ENCODE measurements at regions not wholly inside any gene's neighbourhood (a gene's known extent, or its start where the extent isn't known, plus 50 kb on each side); places are given as distances from the start of the nearest gene placed in this dataset.

- no peak for TF ChIP-seq CTCF (IDR thresholded peaks at IDR 0.05; ENCODE audit: insufficient read depth, low read length, poor library complexity, severe bottlenecking)
- no peak overlapping the region for H3K4me3 ChIP-seq (replicated peaks; ENCODE audit: low read depth, low read length)
These were observed 762.1 kb upstream of the NEGR1 start for GRCh38 chr1:73044241-73045036.

GRCh38 chr1:73042403-73042802 lies 760.1 kb upstream of the NEGR1 start:
- Histone ChIP-seq H3K4me3 (replicated peaks; ENCODE audit: low read depth, low read length) (no peak overlapping the region), H3K27me3 (replicated peaks; ENCODE audit: control insufficient read depth, insufficient read depth, low read length) (no peaks in the 10 kb centered on the region), H3K36me3 (ENCODE audit: control insufficient read depth, insufficient read depth, low read length) (no peaks in the 10 kb centered on the region)
- DNase-seq (ENCODE audit: extremely low read depth, insufficient read length), result no peak
- no peak for TF ChIP-seq CTCF (IDR thresholded peaks at IDR 0.05; ENCODE audit: insufficient read depth, low read length, poor library complexity, severe bottlenecking)

More at GRCh38 chr1:73044241-73045036, 762.1 kb upstream of the NEGR1 start:
- H3K36me3 ChIP-seq (ENCODE audit: control insufficient read depth, insufficient read depth, low read length), result no peaks in the 10 kb centered on the region
- DNase-seq (ENCODE audit: extremely low read depth, insufficient read length), result no peak
- no peaks in the 10 kb centered on the region for H3K27me3 ChIP-seq (replicated peaks; ENCODE audit: control insufficient read depth, insufficient read depth, low read length)

GRCh38 chr1:73040811-73041210 lies 758.5 kb upstream of the NEGR1 start:
- no peaks in the 10 kb centered on the region for H3K27me3 ChIP-seq (replicated peaks; ENCODE audit: control insufficient read depth, insufficient read depth, low read length)
- no peaks in the 10 kb centered on the region for H3K36me3 ChIP-seq (ENCODE audit: control insufficient read depth, insufficient read depth, low read length)
- no peak overlapping the region for H3K4me3 ChIP-seq (replicated peaks; ENCODE audit: low read depth, low read length)
- no peak for TF ChIP-seq CTCF (IDR thresholded peaks at IDR 0.05; ENCODE audit: insufficient read depth, low read length, poor library complexity, severe bottlenecking)
- no peak for DNase-seq (ENCODE audit: extremely low read depth, insufficient read length)

GRCh38 chr1:73034271-73034670 lies 751.9 kb upstream of the NEGR1 start:
- Histone ChIP-seq H3K4me3 (replicated peaks; ENCODE audit: low read depth, low read length) (no peak overlapping the region), H3K27me3 (replicated peaks; ENCODE audit: control insufficient read depth, insufficient read depth, low read length) (no peaks in the 10 kb centered on the region), H3K36me3 (ENCODE audit: control insufficient read depth, insufficient read depth, low read length) (no peaks in the 10 kb centered on the region)
- no peak for TF ChIP-seq CTCF (IDR thresholded peaks at IDR 0.05; ENCODE audit: insufficient read depth, low read length, poor library complexity, severe bottlenecking)
- DNase-seq (ENCODE audit: extremely low read depth, insufficient read length), result no peak

GRCh38 chr1:73033640-73034039 lies 751.3 kb upstream of the NEGR1 start:
- no peak for TF ChIP-seq CTCF (IDR thresholded peaks at IDR 0.05; ENCODE audit: insufficient read depth, low read length, poor library complexity, severe bottlenecking)
- Histone ChIP-seq H3K4me3 (replicated peaks; ENCODE audit: low read depth, low read length) (no peak overlapping the region), H3K27me3 (replicated peaks; ENCODE audit: control insufficient read depth, insufficient read depth, low read length) (no peaks in the 10 kb centered on the region), H3K36me3 (ENCODE audit: control insufficient read depth, insufficient read depth, low read length) (no peaks in the 10 kb centered on the region)
- no peak for DNase-seq (ENCODE audit: extremely low read depth, insufficient read length)
